HepG2 (cell line): ENCODE measurements at regions not wholly inside any gene's neighbourhood (a gene's known extent, or its start where the extent isn't known, plus 50 kb on each side); places are given as distances from the start of the nearest gene placed in this dataset.

ENCODE experiments used
- ATAC-seq: fragments of 200-7000 bp; cut with Tn5 transposase; 3 replicates; pipeline ENCODE4 v1.9.1; 2020; ENCODE audit warnings: mild to moderate bottlenecking, moderate library complexity
- BruUV-seq: library from RNA; stranded (reverse); fragments of 400-500 nt; replicated peaks from 2 replicates; lab custom pipeline; 2021; lab: Mats Ljungman, UMichigan
- CTCF ChIA-PET: fragments of 300-600 bp; formaldehyde crosslinking; extraction: SDS; loops from one replicate; lab custom pipeline; 2021; ENCODE audit warnings: low total read pairs, inconsistent platforms, low intra/inter-chr PET ratio; lab: Yijun Ruan, JAX
- POLR2A ChIA-PET: fragments of 350-600 bp; sonication (Branson Sonifier 250); formaldehyde crosslinking; loops from one replicate; lab custom pipeline; 2020; ENCODE audit warnings: antibody characterized with exemption, inconsistent platforms; lab: Yijun Ruan, JAX
- DNase-seq: peaks from one replicate; pipeline ENCODE4 v3.0.0-alpha.2; 2015; ENCODE audit warnings: low spot score
- FAIRE-seq: peaks from 3 replicates; lab custom pipeline; 2011; peaks lifted over from hg19 to GRCh38; lab: Jason Lieb, UNC
- H2AFZ ChIP-seq: one replicate; pipeline ENCODE4 v1.6.1; 2011; ENCODE audit warnings: low read length, inconsistent platforms
- H3K27ac ChIP-seq: fragments of 300-600 bp; 3 replicates; pipeline ENCODE4 v1.8.0; 2011; ENCODE audit warnings: mixed run types, mild to moderate bottlenecking, mixed read lengths, low read length, inconsistent platforms; ENCODE audit not compliant: insufficient read depth; ENCODE audit errors: extremely low read length
- H3K27me3 ChIP-seq, 2 experiments: fragments of 200-600 bp in 1 of 2; 2 replicates in 1 of 2; 3 replicates in 1 of 2; pipeline versions ENCODE4 v1.6.0 to v1.8.0; 2011; ENCODE audit warnings: low read length in 2 of 2, mild to moderate bottlenecking in 2 of 2, moderate library complexity in 2 of 2, inconsistent platforms in 1 of 2; ENCODE audit not compliant: insufficient read depth in 2 of 2, control insufficient read depth in 1 of 2
- H3K36me3 ChIP-seq, 2 experiments: fragments of 200-600 bp in 1 of 2; replicated peaks in 1 of 2; 2 replicates in 1 of 2; 3 replicates in 1 of 2; pipeline versions ENCODE4 v1.5.1 to v1.8.0; 2011; ENCODE audit warnings: low read length in 2 of 2, inconsistent platforms in 1 of 2; ENCODE audit not compliant: insufficient read depth in 2 of 2, control insufficient read depth in 1 of 2
- H3K4me1 ChIP-seq: 2 replicates; pipeline ENCODE4 v1.5.1; 2012; ENCODE audit warnings: low read length, inconsistent platforms; ENCODE audit not compliant: insufficient read depth
- H3K4me2 ChIP-seq: 2 replicates; pipeline ENCODE4 v1.6.0; 2011; ENCODE audit warnings: low read depth, low read length, inconsistent platforms
- H3K4me3 ChIP-seq, 3 experiments: fragments of 200-600 bp in 1 of 3; sonication (generic), shearing (Covaris generic) in 1 of 3; replicated peaks in 1 of 3; 2 replicates each; pipeline ENCODE4 v1.5.1; 2011 to 2016; ENCODE audit warnings: low read length in 3 of 3, inconsistent platforms in 2 of 3, low read depth in 2 of 3, mild to moderate bottlenecking in 2 of 3, control low read depth in 1 of 3, mixed read lengths in 1 of 3; ENCODE audit not compliant: insufficient read depth in 1 of 3
- H3K79me2 ChIP-seq: one replicate; pipeline ENCODE4 v1.6.1; 2011; ENCODE audit warnings: low read length, inconsistent platforms; ENCODE audit not compliant: insufficient read depth
- H3K9ac ChIP-seq: 2 replicates; pipeline ENCODE4 v1.6.0; 2011; ENCODE audit warnings: mild to moderate bottlenecking, low read depth, low read length, inconsistent platforms; ENCODE audit not compliant: insufficient read depth
- H3K9me3 ChIP-seq: 2 replicates; pipeline ENCODE4 v1.5.1; 2012; ENCODE audit warnings: mild to moderate bottlenecking, low read length
- H4K20me1 ChIP-seq: 2 replicates; pipeline ENCODE4 v1.6.0; 2011; ENCODE audit warnings: inconsistent platforms, mild to moderate bottlenecking, low read length, moderate library complexity; ENCODE audit not compliant: insufficient read depth
- FOXC1 ChIP-seq: sonication (generic); formaldehyde crosslinking; IDR thresholded peaks from 2 replicates; pipeline ENCODE4 v1.8.0; 2022; ENCODE audit warnings: mild to moderate bottlenecking, missing genetic modification reagents, borderline replicate concordance
- FOXP4 ChIP-seq: sonication (generic); formaldehyde crosslinking; IDR thresholded peaks from 2 replicates; pipeline ENCODE4 v1.4.0; 2020; ENCODE audit warnings: missing genetic modification reagents
- GABPA ChIP-seq, 2 experiments: IDR thresholded peaks; 2 replicates each; pipeline ENCODE4 v1.6.1; 2011 to 2016; ENCODE audit warnings: low read depth in 2 of 2, low read length in 1 of 2, missing biosample characterization in 1 of 2, missing genetic modification characterization in 1 of 2
- MIXL1 ChIP-seq: IDR thresholded peaks from 2 replicates; pipeline ENCODE4 v1.6.1; 2016
- NCOA5 ChIP-seq: sonication (generic); formaldehyde crosslinking; IDR thresholded peaks from 2 replicates; pipeline ENCODE4 v1.4.0; 2020; ENCODE audit warnings: missing genetic modification reagents
- NFE2 ChIP-seq: sonication (generic); formaldehyde crosslinking; IDR thresholded peaks from 2 replicates; pipeline ENCODE4 v1.4.0; 2020; ENCODE audit warnings: missing genetic modification reagents
- PHF20 ChIP-seq: sonication (generic); formaldehyde crosslinking; IDR thresholded peaks from 2 replicates; pipeline ENCODE4 v1.5.0; 2020; ENCODE audit warnings: mild to moderate bottlenecking, missing genetic modification reagents
- THAP11 ChIP-seq: IDR thresholded peaks from 2 replicates; pipeline ENCODE4 v1.6.1; 2016; ENCODE audit warnings: missing biosample characterization, missing genetic modification reagents
- TOE1 ChIP-seq: sonication (generic); formaldehyde crosslinking; IDR thresholded peaks from 2 replicates; pipeline ENCODE4 v1.4.0; 2020; ENCODE audit warnings: mild to moderate bottlenecking, missing genetic modification reagents
- ZBTB3 ChIP-seq: sonication (generic); formaldehyde crosslinking; IDR thresholded peaks from 2 replicates; pipeline ENCODE4 v1.4.0; 2020; ENCODE audit warnings: low read depth, mild to moderate bottlenecking, moderate library complexity, missing genetic modification reagents, borderline replicate concordance
- ZNF562 ChIP-seq: sonication (generic); formaldehyde crosslinking; IDR thresholded peaks from 2 replicates; pipeline ENCODE4 v1.8.0; 2022; ENCODE audit warnings: missing genetic modification reagents, borderline replicate concordance
- WGBS: methylation state at CpG from one replicate; pipeline ENCODE4 v1.1.6; 2017; ENCODE audit warnings: low lambda C conversion rate; 5-methylcytosine and 5-hydroxymethylcytosine counted together
- in situ Hi-C: cut with HindIII; loops from 2 replicates; pipeline ENCODE4 v1.10.0; 2017; ENCODE audit warnings: low pct_unique_long_range_greater_than_20kb; ENCODE audit not compliant: extremely low pct_ligation_motif_present
- intact Hi-C: fragments of 100-400 bp; cut with micrococcal nuclease; formaldehyde crosslinking; loops from one replicate; pipeline ENCODE4 v1.10.0; 2022; ENCODE audit not compliant: unreplicated experiment
- TF ChIP-seq, protein P1 (sequence below): sonication (generic); formaldehyde crosslinking; IDR thresholded peaks from 2 replicates; pipeline ENCODE4 v1.5.0; 2020; ENCODE audit warnings: missing genetic modification reagents
- TF ChIP-seq, protein P2 (sequence below): IDR thresholded peaks from 2 replicates; pipeline ENCODE4 v1.6.1; 2016; ENCODE audit warnings: missing compliant biosample characterization, missing genetic modification reagents, borderline replicate concordance

DNA sequence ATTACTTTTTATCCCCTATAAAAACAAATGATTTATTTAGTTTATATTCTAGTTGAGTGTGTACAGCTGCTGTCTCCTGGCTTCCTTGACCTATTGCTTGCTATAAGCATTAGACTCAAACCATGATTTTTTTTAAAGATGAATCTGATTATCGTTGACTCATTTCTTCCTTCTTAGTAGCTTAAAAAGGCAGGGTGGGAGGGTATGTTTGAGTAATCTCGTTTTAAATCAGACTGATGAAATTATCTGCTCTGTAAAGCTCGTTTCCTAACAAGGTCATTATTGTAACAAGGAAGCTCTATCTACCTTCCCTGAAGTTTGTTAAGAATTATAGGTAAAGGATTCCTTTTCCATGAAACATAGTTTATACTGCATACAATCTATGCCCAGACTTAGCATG lies 276.3 kb upstream of the KCND2 start:
- Histone ChIP-seq H3K79me2 (no peaks in the 10 kb centered on the region), H3K27me3 (no peaks in the 10 kb centered on the region), H2AFZ (no peak overlapping the region), H3K9me3 (no peaks in the 10 kb centered on the region), H3K36me3 (no peaks in the 10 kb centered on the region), H3K4me3 (no peak overlapping the region), H3K27ac (no peak overlapping the region), H3K9ac (no peak overlapping the region), H3K4me2 (no peak overlapping the region), H3K4me1 (no peaks in the 10 kb centered on the region), H4K20me1 (no peaks in the 10 kb centered on the region)
- intact Hi-C loops (no loop called here), in situ Hi-C loops (no loop called here)
- ChIA-PET CTCF (no interaction called here), POLR2A (no interaction called here)
- DNase-seq (no peak), FAIRE-seq (no peak), ATAC-seq (no peak)
- TF ChIP-seq, protein P1, sequence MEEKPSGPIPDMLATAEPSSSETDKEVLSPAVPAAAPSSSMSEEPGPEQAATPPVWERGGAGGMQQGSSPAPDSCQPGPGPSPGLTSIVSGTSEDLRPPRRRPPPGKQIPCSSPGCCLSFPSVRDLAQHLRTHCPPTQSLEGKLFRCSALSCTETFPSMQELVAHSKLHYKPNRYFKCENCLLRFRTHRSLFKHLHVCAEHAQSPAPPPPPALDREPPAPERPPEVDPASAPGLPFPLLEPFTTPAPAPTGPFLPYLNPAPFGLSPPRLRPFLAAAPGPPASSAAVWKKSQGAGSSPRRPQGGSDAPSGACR (CRISPR knock-in tag), result no peak
- TF ChIP-seq FOXC1 (CRISPR knock-in tag), result no peak
- TF ChIP-seq, protein P2, sequence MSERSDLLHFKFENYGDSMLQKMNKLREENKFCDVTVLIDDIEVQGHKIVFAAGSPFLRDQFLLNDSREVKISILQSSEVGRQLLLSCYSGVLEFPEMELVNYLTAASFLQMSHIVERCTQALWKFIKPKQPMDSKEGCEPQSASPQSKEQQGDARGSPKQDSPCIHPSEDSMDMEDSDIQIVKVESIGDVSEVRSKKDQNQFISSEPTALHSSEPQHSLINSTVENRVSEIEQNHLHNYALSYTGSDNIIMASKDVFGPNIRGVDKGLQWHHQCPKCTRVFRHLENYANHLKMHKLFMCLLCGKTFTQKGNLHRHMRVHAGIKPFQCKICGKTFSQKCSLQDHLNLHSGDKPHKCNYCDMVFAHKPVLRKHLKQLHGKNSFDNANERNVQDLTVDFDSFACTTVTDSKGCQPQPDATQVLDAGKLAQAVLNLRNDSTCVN (CRISPR knock-in tag), result no peak
- no peak for TF ChIP-seq TOE1 (CRISPR knock-in tag)
- no peak for TF ChIP-seq PHF20 (CRISPR knock-in tag)
- no peak for TF ChIP-seq GABPA (IDR thresholded peaks at IDR 0.05; ENCODE audit: low read depth, low read length)
- TF ChIP-seq GABPA (CRISPR knock-in tag; IDR thresholded peaks at IDR 0.05; ENCODE audit: low read depth), result no peak
- TF ChIP-seq MIXL1 (CRISPR knock-in tag), result no peak
- no peak for TF ChIP-seq NFE2 (CRISPR knock-in tag)
- TF ChIP-seq ZBTB3, result no peak
- no peak for TF ChIP-seq THAP11 (CRISPR knock-in tag)
- TF ChIP-seq FOXP4 (CRISPR knock-in tag), result no peak
- no peak for TF ChIP-seq NCOA5 (CRISPR knock-in tag)
- TF ChIP-seq ZNF562, result no peak
- BruUV-seq, result no TSS peak
- 0% methylated on average over 3 of the region's 3 CpGs for WGBS
